AG04450 (cell line): ENCODE measurements at regions not wholly inside any gene's neighbourhood (a gene's known extent, or its start where the extent isn't known, plus 50 kb on each side); places are given as distances from the start of the nearest gene placed in this dataset.

Experiments
- CTCF ChIA-PET: fragments of 300-600, 350-600 bp; formaldehyde crosslinking; extraction: SDS; loops from one replicate; lab custom pipeline; 2022; ENCODE audit warnings: antibody characterized with exemption, inconsistent platforms; lab: Charles Lee
- POLR2A ChIA-PET: fragments of 350-600 bp; formaldehyde crosslinking; extraction: SDS; loops from one replicate; lab custom pipeline; 2021; ENCODE audit warnings: antibody characterized with exemption, inconsistent platforms; lab: Yijun Ruan, JAX
- DNase-seq: peaks from one replicate; pipeline ENCODE4 v3.0.0-alpha.2; 2011; ENCODE audit warnings: low read depth, low spot score
- H3K27ac ChIP-seq: one replicate; pipeline ENCODE4 v1.5.1; 2012; ENCODE audit warnings: low read depth, low read length, control low read depth
- H3K27me3 ChIP-seq: one replicate; pipeline ENCODE4 v1.6.0; 2012; ENCODE audit warnings: low read length; ENCODE audit not compliant: control insufficient read depth, insufficient read depth
- H3K4me3 ChIP-seq: 2 replicates; pipeline ENCODE4 v1.5.1; 2011; ENCODE audit warnings: mild to moderate bottlenecking, low read depth, low read length, control low read depth
- H3K9me3 ChIP-seq: 2 replicates; pipeline ENCODE4 v1.5.1; 2012; ENCODE audit warnings: low read length; ENCODE audit not compliant: control insufficient read depth, insufficient read depth
- TF ChIP-seq, protein P1 (sequence below): IDR thresholded peaks from 2 replicates; pipeline ENCODE4 v1.5.1; 2011; ENCODE audit warnings: low read depth, low read length, control low read depth, inconsistent platforms

- POLR2A ChIA-PET, result interaction anchor here (0.5 kb wide), 1 partner anchor 39 kb away, joined by 4 read pairs; no protein-coding TSS in a partner anchor
- Histone ChIP-seq H3K27ac (no peak overlapping the region), H3K4me3 (no peak overlapping the region), H3K9me3 (no peaks in the 10 kb centered on the region), H3K27me3 (peaks cover 23% of the 10 kb centered on the region)
- DNase-seq, result no peak
- TF ChIP-seq, protein P1, sequence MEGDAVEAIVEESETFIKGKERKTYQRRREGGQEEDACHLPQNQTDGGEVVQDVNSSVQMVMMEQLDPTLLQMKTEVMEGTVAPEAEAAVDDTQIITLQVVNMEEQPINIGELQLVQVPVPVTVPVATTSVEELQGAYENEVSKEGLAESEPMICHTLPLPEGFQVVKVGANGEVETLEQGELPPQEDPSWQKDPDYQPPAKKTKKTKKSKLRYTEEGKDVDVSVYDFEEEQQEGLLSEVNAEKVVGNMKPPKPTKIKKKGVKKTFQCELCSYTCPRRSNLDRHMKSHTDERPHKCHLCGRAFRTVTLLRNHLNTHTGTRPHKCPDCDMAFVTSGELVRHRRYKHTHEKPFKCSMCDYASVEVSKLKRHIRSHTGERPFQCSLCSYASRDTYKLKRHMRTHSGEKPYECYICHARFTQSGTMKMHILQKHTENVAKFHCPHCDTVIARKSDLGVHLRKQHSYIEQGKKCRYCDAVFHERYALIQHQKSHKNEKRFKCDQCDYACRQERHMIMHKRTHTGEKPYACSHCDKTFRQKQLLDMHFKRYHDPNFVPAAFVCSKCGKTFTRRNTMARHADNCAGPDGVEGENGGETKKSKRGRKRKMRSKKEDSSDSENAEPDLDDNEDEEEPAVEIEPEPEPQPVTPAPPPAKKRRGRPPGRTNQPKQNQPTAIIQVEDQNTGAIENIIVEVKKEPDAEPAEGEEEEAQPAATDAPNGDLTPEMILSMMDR, result no peak
- CTCF ChIA-PET, result interaction anchor here (0.7 kb wide), 1 partner anchor 18 kb away, joined by 3 read pairs; no protein-coding TSS in a partner anchor
These were observed 155.9 kb upstream of the SHB start for GRCh38 chr9:38224941-38225340.

DNA sequence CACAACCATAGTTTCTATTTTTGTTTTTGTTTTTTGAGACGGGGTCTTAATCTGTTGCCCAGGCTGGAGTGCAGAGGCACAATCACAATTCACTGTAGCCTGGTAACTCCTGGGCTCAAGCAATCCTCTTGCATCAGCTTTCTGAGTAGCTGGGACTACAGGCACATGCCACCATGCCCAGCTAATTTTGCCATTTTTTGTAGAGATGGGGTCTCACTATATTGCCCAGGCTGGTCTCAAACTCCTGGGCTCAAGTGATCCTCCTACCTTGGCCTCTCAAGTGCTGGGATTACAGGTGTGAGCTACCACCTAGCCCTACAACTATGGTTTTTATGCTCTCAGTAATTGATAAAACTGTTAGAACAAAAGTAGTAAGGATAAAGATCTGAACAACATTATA lies 147.5 kb upstream of the SHB start:
- ChIA-PET CTCF (no interaction called here), POLR2A (no interaction called here)
- DNase-seq, result no peak
- H3K9me3 ChIP-seq, result no peaks in the 10 kb centered on the region
- peaks cover 13% of the 10 kb centered on the region for H3K27me3 ChIP-seq
- no peak overlapping the region for H3K27ac ChIP-seq
- H3K4me3 ChIP-seq, result no peak overlapping the region
- TF ChIP-seq, protein P1, result no peak

- H3K4me3 ChIP-seq, result no peak overlapping the region
- peaks cover 13% of the 10 kb centered on the region for H3K27me3 ChIP-seq
- TF ChIP-seq, protein P1, result no peak
- ChIA-PET POLR2A (no interaction called here), CTCF (no interaction called here)
- H3K27ac ChIP-seq, result no peak overlapping the region
- H3K9me3 ChIP-seq, result no peaks in the 10 kb centered on the region
- no peak for DNase-seq
These were observed 146.4 kb upstream of the SHB start for GRCh38 chr9:38215465-38215864.

DNA sequence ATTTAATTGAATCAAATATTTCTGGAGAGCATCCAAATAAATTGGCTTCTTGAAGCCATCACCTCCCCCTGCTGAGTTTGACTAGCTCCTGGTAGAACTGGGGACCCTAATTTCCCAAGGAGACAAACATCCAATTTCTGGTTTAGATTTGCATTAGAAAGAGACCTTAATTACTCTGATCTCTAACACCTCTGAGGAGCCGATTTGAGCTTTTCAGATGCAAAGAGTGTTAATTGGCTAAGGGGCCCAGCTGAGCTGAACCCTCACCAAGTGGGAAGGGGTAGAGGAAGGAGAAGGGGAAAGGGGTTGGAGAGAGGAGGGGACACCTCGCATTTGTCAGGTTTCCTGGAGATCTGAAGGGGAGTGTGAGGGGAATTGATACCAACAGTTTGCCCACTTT lies 145.4 kb upstream of the SHB start:
- no peaks in the 10 kb centered on the region for H3K9me3 ChIP-seq
- H3K4me3 ChIP-seq, result no peak overlapping the region
- CTCF ChIA-PET, result no interaction called here
- TF ChIP-seq, protein P1, result no peak
- POLR2A ChIA-PET, result no interaction called here
- peaks cover 20% of the 10 kb centered on the region for H3K27me3 ChIP-seq
- no peak overlapping the region for H3K27ac ChIP-seq
- no peak for DNase-seq

DNA sequence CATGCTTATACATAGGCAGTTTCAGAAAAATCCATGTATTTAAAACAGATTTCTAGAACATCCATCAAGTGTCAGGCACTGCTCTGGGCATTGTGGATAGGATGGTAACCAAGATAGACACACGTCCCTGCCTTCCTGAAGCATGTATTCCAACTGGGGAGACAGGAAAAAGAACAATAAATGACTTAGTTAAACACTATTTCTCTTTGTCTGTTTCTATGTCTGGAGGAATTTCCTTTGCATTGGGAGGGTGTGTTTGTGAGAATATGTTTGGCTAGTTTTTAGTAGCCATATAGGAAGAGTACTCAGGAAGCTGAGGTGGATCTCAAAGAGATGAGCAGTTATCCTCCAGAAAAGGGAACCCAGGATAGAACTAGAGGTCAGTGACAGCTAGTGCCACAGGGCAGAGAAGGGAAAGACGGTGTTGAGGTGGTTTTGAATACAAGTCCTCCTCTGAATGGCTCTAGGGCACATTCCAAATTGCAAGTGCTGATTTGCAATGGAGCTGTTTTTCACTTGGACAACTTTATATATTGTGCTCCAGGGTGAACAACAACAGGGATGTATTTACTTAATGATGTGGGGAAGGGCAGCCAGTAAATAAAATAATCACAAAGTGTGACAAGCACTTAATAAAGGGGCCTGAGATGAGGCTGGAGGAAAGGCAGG lies 144.7 kb upstream of the SHB start:
- H3K27ac ChIP-seq, result no peak overlapping the region
- peaks cover 20% of the 10 kb centered on the region for H3K27me3 ChIP-seq
- ChIA-PET POLR2A (no interaction called here), CTCF (no interaction called here)
- TF ChIP-seq, protein P1, result no peak
- DNase-seq, result no peak
- no peaks in the 10 kb centered on the region for H3K9me3 ChIP-seq
- H3K4me3 ChIP-seq, result no peak overlapping the region
